Kasumi-1 (cell line): ENCODE measurements at regions not wholly inside any gene's neighbourhood (a gene's known extent, or its start where the extent isn't known, plus 50 kb on each side); places are given as distances from the start of the nearest gene placed in this dataset.
A peak's percentile ranks its signal among the peaks of the same experiment; 100 is the strongest.

Source experiments
- DNase-seq, 2 experiments: peaks; one replicate each; lab custom pipeline; 2025; lab: John Stamatoyannopoulos, UW

DNA sequence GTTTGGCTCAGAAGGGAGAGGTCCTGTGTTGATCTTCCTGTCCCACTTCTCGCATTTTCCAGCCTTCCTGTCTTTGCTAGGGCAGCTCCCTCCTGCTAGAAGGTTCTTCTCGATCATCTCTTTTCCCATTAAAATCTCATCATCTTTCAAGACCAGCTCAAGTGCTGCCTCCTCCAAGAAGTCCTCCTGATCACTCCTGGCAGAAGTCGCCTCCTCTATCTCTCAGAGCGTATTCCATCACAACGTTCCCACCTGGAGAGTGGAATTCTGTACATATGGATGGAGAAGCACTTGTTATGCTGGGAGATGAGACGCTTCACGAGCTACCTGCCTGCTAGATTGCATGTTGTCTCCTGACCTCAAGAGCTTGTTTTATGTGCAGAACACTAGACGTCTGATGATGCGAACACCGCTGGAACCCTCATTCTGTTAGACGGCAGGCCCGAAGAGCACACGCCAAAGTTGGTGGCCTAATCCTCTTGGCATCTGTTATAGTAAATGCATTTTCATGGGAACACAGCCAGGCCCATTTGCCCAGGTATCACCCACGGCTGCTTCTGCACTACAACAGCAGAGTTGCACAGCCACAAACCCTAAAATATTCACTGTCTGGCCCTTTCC lies 68.0 kb upstream of the INSIG1 start:
- no peak for DNase-seq

DNA sequence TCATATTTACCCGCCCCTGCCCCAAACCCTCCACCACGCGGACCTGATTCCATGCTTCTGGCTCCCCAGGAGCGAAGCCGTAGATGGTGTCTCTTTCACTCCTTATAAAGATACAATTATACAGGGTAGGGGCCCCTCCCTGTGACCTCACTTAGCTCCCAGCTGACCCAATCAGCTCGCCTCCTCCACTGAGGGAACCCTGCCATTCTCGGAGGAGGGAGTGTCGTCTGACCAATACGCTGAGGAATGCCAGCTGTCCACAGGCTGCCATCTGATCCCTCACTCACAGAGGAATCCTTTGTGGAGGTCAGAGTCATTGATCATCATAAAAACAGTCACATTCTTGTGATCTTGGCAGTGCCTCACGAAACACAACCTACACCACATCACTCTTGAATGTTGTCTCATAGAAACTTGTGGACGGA lies 67.5 kb upstream of the INSIG1 start:
- DNase-seq, result no peak

- DNase-seq, result no peak
Observed at GRCh38 chr7:155231241-155231800, 66.4 kb upstream of the INSIG1 start.

GRCh38 chr7:155231941-155232340 lies 65.7 kb upstream of the INSIG1 start:
- no peak for DNase-seq

GRCh38 chr7:155232911-155233310 lies 64.8 kb upstream of the INSIG1 start:
- DNase-seq, result no peak

GRCh38 chr7:155233311-155234157 lies 64.1 kb upstream of the INSIG1 start:
- no peak for DNase-seq

DNA sequence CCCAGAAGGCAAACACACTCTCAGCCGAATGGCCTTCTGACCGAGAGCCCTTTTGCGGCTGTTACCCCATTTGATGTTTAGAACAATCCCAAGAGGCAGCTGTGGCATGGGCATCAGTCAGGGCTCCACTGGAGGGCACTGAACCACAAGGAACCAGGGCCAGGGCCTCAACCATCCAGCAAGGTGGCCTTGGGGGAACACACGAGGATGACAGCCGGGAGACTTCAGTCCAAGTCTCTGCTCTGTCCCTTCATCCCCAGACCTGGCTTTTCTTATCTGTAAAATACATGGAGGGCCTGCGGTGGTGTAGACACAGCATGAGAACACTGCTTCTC lies 63.6 kb upstream of the INSIG1 start:
- DNase-seq, result no peak

- no peak for DNase-seq
Observed at GRCh38 chr7:155234950-155235789, 62.5 kb upstream of the INSIG1 start.

DNA sequence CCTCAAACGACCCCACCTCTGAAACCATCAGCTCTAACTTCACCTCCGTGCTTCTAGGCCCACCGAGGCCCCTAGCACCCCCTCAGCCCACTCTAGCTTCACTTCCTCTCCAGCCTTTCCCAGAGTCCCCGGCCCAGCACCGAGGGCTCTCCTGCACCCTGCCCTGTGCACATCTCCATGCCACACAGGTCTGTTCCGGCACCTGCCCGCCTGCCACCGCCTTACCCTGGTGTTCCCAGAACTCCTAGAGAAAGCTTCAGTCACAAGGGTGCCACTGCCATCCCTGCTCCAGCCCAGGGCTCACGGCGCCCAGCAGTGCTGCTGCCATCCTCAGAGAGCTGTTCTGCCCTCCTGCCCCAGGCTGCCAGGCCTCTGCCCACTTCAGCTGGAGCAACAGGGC lies 61.3 kb upstream of the INSIG1 start:
- no peak for DNase-seq

DNA sequence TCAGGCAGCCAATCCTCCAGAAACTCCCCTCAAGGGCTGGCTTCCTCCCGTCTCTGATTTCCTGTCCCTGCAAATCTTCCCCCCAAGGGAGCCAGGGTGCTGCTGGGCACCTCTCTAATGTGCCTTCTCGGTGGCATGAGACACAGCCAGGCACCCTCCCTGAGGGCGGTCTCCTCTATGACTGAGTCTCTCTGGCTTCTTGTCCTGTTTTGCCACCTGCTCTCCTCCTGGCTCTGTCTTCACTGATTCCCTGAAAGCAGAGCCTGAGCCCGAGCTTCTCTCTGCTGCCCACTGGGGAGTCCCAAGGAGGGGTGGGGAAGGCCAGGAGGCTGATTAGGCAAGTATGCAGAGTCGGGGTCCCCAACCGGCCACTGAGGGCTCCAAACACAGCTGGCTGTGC lies 60.4 kb upstream of the INSIG1 start:
- DNase-seq, result no peak

GRCh38 chr7:155237730-155238129 lies 59.9 kb upstream of the INSIG1 start:
- no peak for DNase-seq

GRCh38 chr7:155239431-155240087 lies 58.1 kb upstream of the INSIG1 start:
- DNase-seq, result peak; percentile 10 to 34

DNA sequence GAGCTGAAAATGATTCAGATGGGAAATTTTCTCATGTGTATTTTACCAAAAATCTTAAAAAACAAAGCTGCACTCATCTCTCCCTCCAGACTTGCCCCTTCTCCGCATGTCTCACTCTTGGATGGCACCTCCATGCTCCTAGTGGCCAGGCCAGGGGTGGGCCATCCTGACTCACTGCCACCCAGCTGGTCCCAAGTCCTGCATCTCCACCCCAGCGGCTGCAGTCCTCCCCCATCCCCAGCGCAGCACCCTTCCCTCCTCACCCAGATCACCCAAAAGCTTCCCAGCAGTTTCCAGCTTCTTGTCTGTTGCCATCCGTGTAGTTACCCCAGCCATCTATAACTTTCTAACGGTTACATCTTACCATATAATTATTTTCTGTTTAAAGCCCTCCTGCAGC lies 53.0 kb upstream of the INSIG1 start:
- DNase-seq, result no peak

DNA sequence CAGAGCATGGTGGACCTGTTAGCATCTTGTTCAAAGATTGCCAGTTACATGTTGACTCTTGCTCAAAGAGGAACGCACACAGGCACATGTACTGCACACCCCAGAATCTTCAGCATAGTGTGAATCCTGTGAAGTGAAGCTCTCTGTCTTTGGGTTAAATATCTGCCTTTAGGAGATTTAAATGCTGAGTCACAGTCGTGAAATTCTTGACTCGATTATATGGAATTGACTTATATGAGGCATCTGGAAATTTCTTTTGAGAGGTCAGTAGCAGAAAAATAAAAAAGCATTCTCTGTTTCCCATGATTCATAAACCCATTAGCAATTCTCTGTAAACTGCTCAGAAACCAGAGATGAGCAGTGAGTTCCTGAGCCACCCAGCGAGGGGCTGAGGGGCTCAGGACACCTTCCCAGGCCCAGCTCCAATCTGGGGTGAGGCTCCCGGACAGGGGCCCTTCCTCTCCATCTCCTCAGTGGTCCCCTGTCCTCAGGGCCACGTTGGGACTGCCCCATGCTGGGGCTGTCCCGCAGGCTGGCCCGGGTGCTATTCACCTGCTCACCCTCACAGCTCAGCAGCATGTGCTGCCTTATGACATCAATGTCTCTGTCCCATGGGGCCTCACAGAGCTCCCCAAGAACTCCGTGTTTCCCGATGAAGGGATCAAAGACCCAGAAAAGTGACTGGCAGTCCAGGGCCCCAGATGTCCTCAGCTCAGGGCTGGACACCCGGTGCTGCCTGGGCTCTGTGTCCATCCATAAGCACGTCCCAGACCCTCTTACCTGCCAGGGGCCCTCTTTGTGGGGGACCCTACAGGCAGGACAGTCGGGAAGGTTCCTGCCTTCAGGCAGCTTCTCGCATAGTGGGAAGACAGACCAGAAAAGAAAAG lies 50.0 kb upstream of the INSIG1 start:
- DNase-seq, result no peak
